ENCODE measurements at regions not wholly inside any gene's neighbourhood (a gene's known extent, or its start where the extent isn't known, plus 50 kb on each side); places are given as distances from the start of the nearest gene placed in this dataset.

DNA sequence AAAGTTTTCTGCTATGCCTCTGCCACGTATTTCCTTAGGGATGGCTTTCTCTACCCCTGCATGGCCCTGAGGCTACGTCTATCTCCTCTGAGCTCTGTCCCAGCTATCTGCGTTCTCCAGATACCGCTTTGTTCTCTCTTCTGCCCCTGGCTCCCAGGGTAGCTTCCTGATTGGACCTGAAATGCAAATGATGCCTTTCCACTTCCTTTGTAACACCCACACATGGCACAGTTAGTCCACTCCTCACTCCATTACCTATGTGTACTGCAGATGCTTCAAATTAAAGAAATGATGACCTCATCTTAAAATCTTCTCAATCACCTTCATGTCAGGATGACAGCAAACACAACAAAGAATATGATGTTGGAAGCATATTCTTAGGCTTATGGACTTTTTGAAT, 138.6 kb upstream of the POGK start:
- Histone ChIP-seq H3K9me2 (replicated peaks; ENCODE audit: insufficient read depth, low read length) (no peaks in the 10 kb centered on the region), H3K9me3 (ENCODE audit: insufficient read depth, low read length) (no peaks in the 10 kb centered on the region), H3K4me2 (ENCODE audit: low read depth, low read length, poor library complexity, severe bottlenecking) (no peak overlapping the region), H3K79me2 (ENCODE audit: insufficient read depth, low read length) (no peaks in the 10 kb centered on the region), H3K9ac (ENCODE audit: low read length) (no peak overlapping the region), H3K36me3 (ENCODE audit: low read length) (no peaks in the 10 kb centered on the region), H3K27me3 (ENCODE audit: low read length) (no peaks in the 10 kb centered on the region; the same call in 1 of the 2 replicates), H3K4me3 (ENCODE audit: insufficient read depth, low read length, poor library complexity, severe bottlenecking) (no peak overlapping the region), H4K20me1 (ENCODE audit: low read depth, low read length) (no peaks in the 10 kb centered on the region), H3K27ac (ENCODE audit: low read depth, low read length) (no peak overlapping the region), H2AFZ (ENCODE audit: low read depth, low read length, severe bottlenecking) (no peak overlapping the region), H3F3A (ENCODE audit: insufficient read depth) (no peaks in the 10 kb centered on the region)
- no peak for TF ChIP-seq EZH2phosphoT487 (conservative IDR thresholded peaks at IDR 0.05; ENCODE audit: low read length)
- TF ChIP-seq, protein P1, sequence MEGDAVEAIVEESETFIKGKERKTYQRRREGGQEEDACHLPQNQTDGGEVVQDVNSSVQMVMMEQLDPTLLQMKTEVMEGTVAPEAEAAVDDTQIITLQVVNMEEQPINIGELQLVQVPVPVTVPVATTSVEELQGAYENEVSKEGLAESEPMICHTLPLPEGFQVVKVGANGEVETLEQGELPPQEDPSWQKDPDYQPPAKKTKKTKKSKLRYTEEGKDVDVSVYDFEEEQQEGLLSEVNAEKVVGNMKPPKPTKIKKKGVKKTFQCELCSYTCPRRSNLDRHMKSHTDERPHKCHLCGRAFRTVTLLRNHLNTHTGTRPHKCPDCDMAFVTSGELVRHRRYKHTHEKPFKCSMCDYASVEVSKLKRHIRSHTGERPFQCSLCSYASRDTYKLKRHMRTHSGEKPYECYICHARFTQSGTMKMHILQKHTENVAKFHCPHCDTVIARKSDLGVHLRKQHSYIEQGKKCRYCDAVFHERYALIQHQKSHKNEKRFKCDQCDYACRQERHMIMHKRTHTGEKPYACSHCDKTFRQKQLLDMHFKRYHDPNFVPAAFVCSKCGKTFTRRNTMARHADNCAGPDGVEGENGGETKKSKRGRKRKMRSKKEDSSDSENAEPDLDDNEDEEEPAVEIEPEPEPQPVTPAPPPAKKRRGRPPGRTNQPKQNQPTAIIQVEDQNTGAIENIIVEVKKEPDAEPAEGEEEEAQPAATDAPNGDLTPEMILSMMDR (IDR thresholded peaks at IDR 0.05; ENCODE audit: insufficient read depth, low read length, poor library complexity, severe bottlenecking) = no peak

DNA sequence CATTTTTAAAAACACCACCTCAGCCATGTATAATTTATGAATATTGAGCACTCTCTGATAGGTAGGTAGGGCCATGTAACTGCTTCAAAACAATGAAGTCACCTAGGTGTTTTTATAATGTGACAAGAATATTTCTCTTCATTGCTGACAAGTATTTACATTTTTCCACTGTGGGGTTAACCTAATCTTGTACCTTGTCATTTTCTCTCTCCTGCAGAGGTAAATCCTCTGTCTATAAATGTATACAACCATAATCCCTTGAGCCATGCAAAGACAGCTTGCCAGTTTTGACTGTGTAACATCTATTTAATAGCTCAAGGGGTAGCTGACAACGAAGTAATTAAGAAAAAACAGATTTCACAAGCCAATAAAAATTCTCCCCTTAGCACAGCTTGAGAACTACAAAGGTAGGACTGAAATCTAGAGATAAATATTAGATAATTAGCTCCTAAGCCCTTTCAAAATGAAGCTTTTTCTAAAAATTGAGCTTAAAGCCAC, 137.6 kb upstream of the POGK start:
- no peak overlapping the region for H3K9ac ChIP-seq (ENCODE audit: low read length)
- H3K4me2 ChIP-seq (ENCODE audit: low read depth, low read length, poor library complexity, severe bottlenecking) = no peak overlapping the region
- H4K20me1 ChIP-seq (ENCODE audit: low read depth, low read length) = no peaks in the 10 kb centered on the region
- TF ChIP-seq, protein P1 (IDR thresholded peaks at IDR 0.05; ENCODE audit: insufficient read depth, low read length, poor library complexity, severe bottlenecking) = no peak
- TF ChIP-seq EZH2phosphoT487 (conservative IDR thresholded peaks at IDR 0.05; ENCODE audit: low read length) = no peak
- H3K9me3 ChIP-seq (ENCODE audit: insufficient read depth, low read length) = no peaks in the 10 kb centered on the region
- no peaks in the 10 kb centered on the region; the same call in 1 of the 2 replicates for H3K27me3 ChIP-seq (ENCODE audit: low read length)
- no peak overlapping the region for H2AFZ ChIP-seq (ENCODE audit: low read depth, low read length, severe bottlenecking)
- no peaks in the 10 kb centered on the region for H3F3A ChIP-seq (ENCODE audit: insufficient read depth)
- H3K4me3 ChIP-seq (ENCODE audit: insufficient read depth, low read length, poor library complexity, severe bottlenecking) = no peak overlapping the region
- no peaks in the 10 kb centered on the region for H3K9me2 ChIP-seq (replicated peaks; ENCODE audit: insufficient read depth, low read length)
- H3K79me2 ChIP-seq (ENCODE audit: insufficient read depth, low read length) = no peaks in the 10 kb centered on the region
- H3K27ac ChIP-seq (ENCODE audit: low read depth, low read length) = no peak overlapping the region
- H3K36me3 ChIP-seq (ENCODE audit: low read length) = no peaks in the 10 kb centered on the region

DNA sequence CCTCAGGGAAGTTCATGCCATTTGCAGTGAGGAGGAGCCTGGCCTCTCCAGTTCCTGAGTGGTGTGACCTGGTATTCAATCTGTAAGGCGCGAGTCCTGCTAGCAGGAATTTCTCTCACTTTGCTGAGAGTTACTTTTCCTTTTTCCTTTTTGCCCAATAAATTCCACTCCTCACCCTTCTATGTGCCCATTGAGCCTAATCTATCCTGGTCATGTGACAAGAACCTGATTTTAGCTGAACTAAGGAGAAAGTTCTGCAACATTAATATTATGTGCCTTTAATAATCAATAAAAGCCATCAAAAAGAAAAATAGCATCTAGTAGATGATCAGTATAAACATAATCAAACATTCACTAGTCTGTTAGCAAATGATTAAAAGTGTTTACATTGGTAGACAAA, 136.1 kb upstream of the POGK start:
- H3K4me2 ChIP-seq (ENCODE audit: low read depth, low read length, poor library complexity, severe bottlenecking) = no peak overlapping the region
- H2AFZ ChIP-seq (ENCODE audit: low read depth, low read length, severe bottlenecking) = no peak overlapping the region
- no peaks in the 10 kb centered on the region for H3K9me3 ChIP-seq (ENCODE audit: insufficient read depth, low read length)
- H3K9me2 ChIP-seq (replicated peaks; ENCODE audit: insufficient read depth, low read length) = no peaks in the 10 kb centered on the region
- no peak overlapping the region for H3K9ac ChIP-seq (ENCODE audit: low read length)
- H3K27ac ChIP-seq (ENCODE audit: low read depth, low read length) = no peak overlapping the region
- H3F3A ChIP-seq (ENCODE audit: insufficient read depth) = no peaks in the 10 kb centered on the region
- TF ChIP-seq, protein P1 (IDR thresholded peaks at IDR 0.05; ENCODE audit: insufficient read depth, low read length, poor library complexity, severe bottlenecking) = no peak
- TF ChIP-seq EZH2phosphoT487 (conservative IDR thresholded peaks at IDR 0.05; ENCODE audit: low read length) = no peak
- H4K20me1 ChIP-seq (ENCODE audit: low read depth, low read length) = no peaks in the 10 kb centered on the region
- H3K27me3 ChIP-seq (ENCODE audit: low read length) = no peaks in the 10 kb centered on the region; the same call in 1 of the 2 replicates
- H3K36me3 ChIP-seq (ENCODE audit: low read length) = no peaks in the 10 kb centered on the region
- H3K79me2 ChIP-seq (ENCODE audit: insufficient read depth, low read length) = no peaks in the 10 kb centered on the region
- H3K4me3 ChIP-seq (ENCODE audit: insufficient read depth, low read length, poor library complexity, severe bottlenecking) = no peak overlapping the region
